ENCODE measurements at regions not wholly inside any gene's neighbourhood (a gene's known extent, or its start where the extent isn't known, plus 50 kb on each side); places are given as distances from the start of the nearest gene placed in this dataset.

- TF ChIP-seq CTCF (IDR thresholded peaks at IDR 0.05), result no peak
- H3K9me3 ChIP-seq, result no peaks in the 10 kb centered on the region
- no peaks in the 10 kb centered on the region for H3K27me3 ChIP-seq (replicated peaks; ENCODE audit: insufficient read depth)
- no peak overlapping the region for H3K27ac ChIP-seq
- DNase-seq (ENCODE audit: low spot score), result no peak
- H3K4me3 ChIP-seq, result peak overlapping the region; percentile 74
- H3K4me1 ChIP-seq (ENCODE audit: control insufficient read depth in 1 of 2, low read depth in 2 of 2), result peaks cover 7 to 14% of the 10 kb centered on the region in 2 donors
- H3K36me3 ChIP-seq, result no peaks in the 10 kb centered on the region
- ATAC-seq (ENCODE audit: insufficient number of reproducible peaks, low FRiP score, low read depth), result no peak
Observed at GRCh38 chr1:198934426-198934825, 295.6 kb downstream of the PTPRC start.

GRCh38 chr1:198934901-198935305 lies 296.1 kb downstream of the PTPRC start:
- Histone ChIP-seq H3K36me3 (no peaks in the 10 kb centered on the region), H3K9me3 (no peaks in the 10 kb centered on the region), H3K4me1 (ENCODE audit: control insufficient read depth in 1 of 2, low read depth in 2 of 2) (peaks cover 7 to 14% of the 10 kb centered on the region in 2 donors), H3K27ac (peak overlapping the region in 1 of 2 donors; percentile 53), H3K27me3 (replicated peaks; ENCODE audit: insufficient read depth) (no peaks in the 10 kb centered on the region), H3K4me3 (peak overlapping the region; percentile 74)
- DNase-seq (ENCODE audit: low spot score) (no peak), ATAC-seq (ENCODE audit: insufficient number of reproducible peaks, low FRiP score, low read depth) (no peak)
- no peak for TF ChIP-seq CTCF (IDR thresholded peaks at IDR 0.05)

- H3K4me3 ChIP-seq, result peak overlapping the region; percentile 74
- DNase-seq (ENCODE audit: low spot score) (no peak), ATAC-seq (ENCODE audit: insufficient number of reproducible peaks, low FRiP score, low read depth) (peak; percentile 17)
- H3K9me3 ChIP-seq, result no peaks in the 10 kb centered on the region
- H3K27me3 ChIP-seq (replicated peaks; ENCODE audit: insufficient read depth), result no peaks in the 10 kb centered on the region
- H3K27ac ChIP-seq, result peak overlapping the region in 1 of 2 donors; percentile 53
- H3K4me1 ChIP-seq (ENCODE audit: control insufficient read depth in 1 of 2, low read depth in 2 of 2), result peaks cover 7 to 14% of the 10 kb centered on the region in 2 donors
- H3K36me3 ChIP-seq, result no peaks in the 10 kb centered on the region
- no peak for TF ChIP-seq CTCF (IDR thresholded peaks at IDR 0.05)
Observed at GRCh38 chr1:198935306-198935921, 296.6 kb downstream of the PTPRC start.

GRCh38 chr1:198936371-198937083 lies 297.7 kb downstream of the PTPRC start:
- no peaks in the 10 kb centered on the region for H3K27me3 ChIP-seq (replicated peaks; ENCODE audit: insufficient read depth)
- H3K36me3 ChIP-seq, result no peaks in the 10 kb centered on the region
- peaks cover 7 to 14% of the 10 kb centered on the region in 2 donors for H3K4me1 ChIP-seq (ENCODE audit: control insufficient read depth in 1 of 2, low read depth in 2 of 2)
- ATAC-seq (ENCODE audit: insufficient number of reproducible peaks, low FRiP score, low read depth) (no peak), DNase-seq (ENCODE audit: low spot score) (no peak)
- no peaks in the 10 kb centered on the region for H3K9me3 ChIP-seq
- no peak for TF ChIP-seq CTCF (IDR thresholded peaks at IDR 0.05)
- peak overlapping the region; percentile 74 for H3K4me3 ChIP-seq
- H3K27ac ChIP-seq, result peak overlapping the region; percentile 28 to 53

- H3K36me3 ChIP-seq, result no peaks in the 10 kb centered on the region
- H3K4me1 ChIP-seq (ENCODE audit: control insufficient read depth in 1 of 2, low read depth in 2 of 2), result peaks cover 7 to 14% of the 10 kb centered on the region in 2 donors
- no peak for TF ChIP-seq CTCF (IDR thresholded peaks at IDR 0.05)
- no peaks in the 10 kb centered on the region for H3K27me3 ChIP-seq (replicated peaks; ENCODE audit: insufficient read depth)
- no peaks in the 10 kb centered on the region for H3K9me3 ChIP-seq
- peak overlapping the region in 1 of 2 donors; percentile 53 for H3K27ac ChIP-seq
- peak; percentile 95 for ATAC-seq (ENCODE audit: insufficient number of reproducible peaks, low FRiP score, low read depth)
- peak overlapping the region; percentile 74 for H3K4me3 ChIP-seq
- no peak for DNase-seq (ENCODE audit: low spot score)
Observed at GRCh38 chr1:198937231-198938031, 298.6 kb downstream of the PTPRC start.

Measured in thoracic aorta (tissue), 2 donors.